ENCODE measurements at regions not wholly inside any gene's neighbourhood (a gene's known extent, or its start where the extent isn't known, plus 50 kb on each side); places are given as distances from the start of the nearest gene placed in this dataset.

DNA sequence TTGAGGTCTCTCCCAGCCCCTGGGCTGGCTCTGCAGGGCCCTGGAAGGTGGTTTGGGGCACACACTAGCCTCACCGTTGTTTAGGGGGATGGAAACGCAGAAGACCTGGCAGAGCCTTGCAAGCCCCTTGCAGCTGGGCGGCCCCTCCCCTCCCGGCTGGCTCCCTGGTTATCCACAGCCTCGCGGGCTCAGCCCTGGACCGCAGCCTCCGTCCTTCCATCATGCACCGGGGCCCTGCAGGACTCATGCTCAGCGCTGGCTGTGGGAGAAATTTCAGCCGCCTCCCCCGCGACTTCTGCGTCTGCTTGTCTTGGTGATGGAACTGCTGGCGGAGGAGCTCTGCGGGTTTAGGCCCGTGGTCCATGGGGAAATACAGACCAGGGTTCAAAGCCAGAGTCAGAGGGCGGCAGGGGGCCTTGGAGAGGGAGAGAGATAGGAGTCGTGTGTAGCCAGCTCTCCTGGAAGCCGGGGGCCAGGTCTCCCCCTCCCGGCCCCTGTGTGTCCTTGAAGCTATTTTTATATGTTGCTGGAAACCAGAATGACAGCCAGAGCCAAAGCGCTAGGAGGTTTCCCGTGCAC lies 75.8 kb upstream of the IER5L start:
- peak overlapping the region; percentile 8 for H3K9ac ChIP-seq (ENCODE audit: insufficient read length, low read depth)
- DNase-seq (ENCODE audit: low read depth, low spot score) = no peak
- H3K4me3 ChIP-seq (ENCODE audit: insufficient read length, low read depth) = no peak overlapping the region
- H3K36me3 ChIP-seq (ENCODE audit: insufficient read depth, insufficient read length, low read length) = no peaks in the 10 kb centered on the region
- H3K9me3 ChIP-seq (ENCODE audit: insufficient read depth, low read length) = peaks cover 9% of the 10 kb centered on the region; the same call in 1 of the 2 replicates
- TF ChIP-seq SUZ12 (IDR thresholded peaks at IDR 0.05; ENCODE audit: extremely low read depth, insufficient read depth, insufficient read length) (no peak), YY1 (IDR thresholded peaks at IDR 0.05; ENCODE audit: insufficient read depth, insufficient read length) (no peak), ZNF274 (IDR thresholded peaks at IDR 0.05; ENCODE audit: low read depth, low read length) (no peak)
- peaks cover 6% of the 10 kb centered on the region for H3K4me1 ChIP-seq (ENCODE audit: insufficient read depth, insufficient read length)
- peaks cover 12% of the 10 kb centered on the region for H3K27me3 ChIP-seq (ENCODE audit: insufficient read depth, insufficient read length)

DNA sequence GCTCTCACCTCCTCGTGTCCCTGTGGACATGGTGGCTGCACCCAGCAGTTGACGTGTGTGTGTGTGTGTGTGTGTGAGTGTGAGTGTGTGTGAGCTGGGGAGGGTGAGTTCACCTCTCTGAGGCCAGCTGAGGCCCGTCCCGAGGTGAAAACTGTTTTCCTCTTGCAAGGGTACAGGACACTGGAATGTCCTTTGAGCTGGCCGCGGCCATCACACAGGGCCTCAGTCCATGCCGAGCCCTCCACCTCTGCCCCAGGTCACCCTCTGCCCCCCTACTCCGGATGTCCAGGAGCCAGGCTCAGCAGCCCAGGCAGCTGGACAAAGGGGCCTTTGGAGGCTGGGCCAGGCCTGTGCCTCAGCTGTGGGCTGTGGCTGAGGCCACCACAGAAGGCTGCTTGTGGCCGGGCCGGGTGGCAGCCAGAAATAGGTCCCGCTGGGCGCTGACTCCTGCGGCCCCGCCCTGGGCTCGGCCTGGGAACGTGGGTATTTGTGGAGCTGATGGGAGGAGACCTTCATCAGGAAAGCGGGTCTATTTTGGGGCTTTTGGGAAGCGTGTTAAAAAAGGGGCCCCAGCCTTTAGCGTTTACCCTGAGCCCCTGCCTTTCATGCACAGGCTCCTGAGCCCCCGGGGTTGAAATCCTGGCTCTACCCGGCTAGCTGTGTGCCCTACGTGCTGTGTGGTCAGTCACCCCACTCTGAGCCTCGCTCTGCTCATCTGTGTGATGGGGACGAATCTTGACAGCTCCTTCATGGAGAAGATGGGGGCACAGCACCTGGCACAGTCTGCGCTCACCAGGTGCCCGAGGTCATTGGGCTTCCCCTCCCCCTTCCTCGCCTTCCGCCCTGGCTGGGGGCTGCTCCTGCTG lies 75.1 kb upstream of the IER5L start:
- no peak for DNase-seq (ENCODE audit: low read depth, low spot score)
- TF ChIP-seq SUZ12 (IDR thresholded peaks at IDR 0.05; ENCODE audit: extremely low read depth, insufficient read depth, insufficient read length) = no peak
- TF ChIP-seq ZNF274 (IDR thresholded peaks at IDR 0.05; ENCODE audit: low read depth, low read length) = no peak
- no peak for TF ChIP-seq YY1 (IDR thresholded peaks at IDR 0.05; ENCODE audit: insufficient read depth, insufficient read length)
- Histone ChIP-seq H3K9ac (ENCODE audit: insufficient read length, low read depth) (peak overlapping the region; percentile 8), H3K36me3 (ENCODE audit: insufficient read depth, insufficient read length, low read length) (no peaks in the 10 kb centered on the region), H3K9me3 (ENCODE audit: insufficient read depth, low read length) (peaks cover 9% of the 10 kb centered on the region; the same call in 1 of the 2 replicates), H3K27me3 (ENCODE audit: insufficient read depth, insufficient read length) (peaks cover 8% of the 10 kb centered on the region), H3K4me3 (ENCODE audit: insufficient read length, low read depth) (no peak overlapping the region), H3K4me1 (ENCODE audit: insufficient read depth, insufficient read length) (peaks cover 6% of the 10 kb centered on the region)

DNA sequence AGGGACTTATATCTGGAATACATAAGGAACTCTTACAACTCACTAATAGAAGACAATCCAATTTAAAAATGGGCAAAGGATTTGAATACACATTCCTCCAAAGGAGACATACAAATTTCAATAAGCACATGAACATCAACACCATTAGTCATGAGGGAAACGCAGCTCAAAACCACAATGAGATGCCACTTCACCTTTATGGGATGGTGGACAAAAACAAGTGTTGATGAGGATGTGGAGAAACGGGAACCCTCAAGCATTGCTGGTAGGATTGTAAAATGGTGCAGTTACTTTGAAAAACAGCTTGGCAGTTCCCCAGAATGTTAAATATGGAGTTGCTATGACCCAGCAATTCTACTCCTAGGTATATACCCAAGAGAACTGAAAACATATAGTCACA lies 72.7 kb upstream of the IER5L start:
- no peak for TF ChIP-seq YY1 (IDR thresholded peaks at IDR 0.05; ENCODE audit: insufficient read depth, insufficient read length)
- TF ChIP-seq SUZ12 (IDR thresholded peaks at IDR 0.05; ENCODE audit: extremely low read depth, insufficient read depth, insufficient read length) = no peak
- TF ChIP-seq ZNF274 (IDR thresholded peaks at IDR 0.05; ENCODE audit: low read depth, low read length) = no peak
- DNase-seq (ENCODE audit: low read depth, low spot score) = no peak
- Histone ChIP-seq H3K36me3 (ENCODE audit: insufficient read depth, insufficient read length, low read length) (no peaks in the 10 kb centered on the region), H3K27me3 (ENCODE audit: insufficient read depth, insufficient read length) (no peaks in the 10 kb centered on the region), H3K4me3 (ENCODE audit: insufficient read length, low read depth) (no peak overlapping the region), H3K9ac (ENCODE audit: insufficient read length, low read depth) (no peak overlapping the region), H3K9me3 (ENCODE audit: insufficient read depth, low read length) (peaks cover 9% of the 10 kb centered on the region; the same call in 1 of the 2 replicates), H3K4me1 (ENCODE audit: insufficient read depth, insufficient read length) (peaks cover 3% of the 10 kb centered on the region)

DNA sequence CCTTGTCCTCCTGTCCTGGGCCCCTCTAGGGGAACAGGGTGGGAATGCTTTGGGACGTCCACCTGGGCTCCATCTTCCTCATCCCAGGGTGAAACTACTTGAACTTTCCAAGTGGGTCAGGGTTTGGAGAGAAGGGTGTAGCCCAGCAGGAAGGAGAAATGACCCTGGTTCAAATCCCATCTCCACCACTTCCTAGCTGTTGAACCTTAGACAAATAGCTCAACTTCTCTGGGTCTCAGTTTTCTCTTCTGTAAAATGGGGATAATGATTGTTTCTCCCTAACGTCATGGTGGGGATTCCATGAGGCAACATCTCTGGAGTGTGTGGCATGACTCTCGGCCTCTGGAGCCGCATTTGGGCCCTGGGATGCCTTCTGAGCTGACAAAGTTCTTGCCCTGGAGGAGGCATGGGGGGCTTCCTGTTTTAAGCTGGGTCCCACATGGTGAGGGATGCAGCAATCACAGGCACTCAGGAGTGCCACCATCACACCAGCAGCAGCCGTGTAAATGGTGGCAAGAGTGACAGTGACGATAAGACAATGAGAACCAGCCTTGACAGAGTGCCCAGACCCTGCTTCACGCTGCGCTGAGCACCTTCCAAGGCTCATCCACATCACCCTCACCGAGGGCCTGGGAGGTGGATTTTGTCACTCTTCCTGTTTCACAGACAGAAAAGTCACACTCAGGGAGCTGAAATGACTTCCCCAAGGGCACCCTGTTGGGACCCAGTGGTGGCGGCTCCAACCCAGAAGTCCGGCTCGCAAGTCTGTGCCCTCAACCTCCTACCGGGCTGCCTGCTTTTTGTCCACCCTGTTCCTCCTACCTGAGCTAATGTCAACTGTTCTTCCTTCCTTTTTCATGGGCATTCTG lies 69.5 kb upstream of the IER5L start:
- TF ChIP-seq SUZ12 (IDR thresholded peaks at IDR 0.05; ENCODE audit: extremely low read depth, insufficient read depth, insufficient read length) (no peak), ZNF274 (IDR thresholded peaks at IDR 0.05; ENCODE audit: low read depth, low read length) (no peak), YY1 (IDR thresholded peaks at IDR 0.05; ENCODE audit: insufficient read depth, insufficient read length) (no peak)
- peaks cover 9% of the 10 kb centered on the region; the same call in 1 of the 2 replicates for H3K9me3 ChIP-seq (ENCODE audit: insufficient read depth, low read length)
- no peak for DNase-seq (ENCODE audit: low read depth, low spot score)
- no peaks in the 10 kb centered on the region for H3K36me3 ChIP-seq (ENCODE audit: insufficient read depth, insufficient read length, low read length)
- no peaks in the 10 kb centered on the region for H3K27me3 ChIP-seq (ENCODE audit: insufficient read depth, insufficient read length)
- H3K4me3 ChIP-seq (ENCODE audit: insufficient read length, low read depth) = no peak overlapping the region
- H3K4me1 ChIP-seq (ENCODE audit: insufficient read depth, insufficient read length) = peaks cover 3% of the 10 kb centered on the region
- no peak overlapping the region for H3K9ac ChIP-seq (ENCODE audit: insufficient read length, low read depth)

DNA sequence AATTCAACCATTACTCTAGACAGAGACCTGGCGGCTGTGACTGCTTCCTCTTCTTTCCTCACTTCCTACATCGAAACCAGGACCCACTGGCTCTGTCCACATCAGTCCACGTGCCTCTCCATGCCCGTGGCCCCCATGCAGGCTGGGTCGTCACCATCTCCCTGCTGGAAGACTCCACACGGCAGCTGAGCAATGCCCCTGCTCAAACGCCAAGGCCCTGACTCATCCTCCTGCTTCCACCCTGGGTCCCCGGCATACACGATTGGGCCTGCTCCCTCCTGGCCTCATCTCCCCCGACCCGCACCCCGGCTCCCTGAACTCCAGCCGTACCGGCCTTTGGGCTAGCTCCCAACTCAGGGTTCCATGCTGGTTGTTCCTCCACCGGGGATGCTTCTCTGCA lies 67.2 kb upstream of the IER5L start:
- no peak for DNase-seq (ENCODE audit: low read depth, low spot score)
- Histone ChIP-seq H3K4me3 (ENCODE audit: insufficient read length, low read depth) (no peak overlapping the region), H3K36me3 (ENCODE audit: insufficient read depth, insufficient read length, low read length) (no peaks in the 10 kb centered on the region), H3K9ac (ENCODE audit: insufficient read length, low read depth) (no peak overlapping the region), H3K27me3 (ENCODE audit: insufficient read depth, insufficient read length) (no peaks in the 10 kb centered on the region), H3K9me3 (ENCODE audit: insufficient read depth, low read length) (peaks cover 9% of the 10 kb centered on the region; the same call in 1 of the 2 replicates), H3K4me1 (ENCODE audit: insufficient read depth, insufficient read length) (peaks cover 3% of the 10 kb centered on the region)
- TF ChIP-seq YY1 (IDR thresholded peaks at IDR 0.05; ENCODE audit: insufficient read depth, insufficient read length) (no peak), SUZ12 (IDR thresholded peaks at IDR 0.05; ENCODE audit: extremely low read depth, insufficient read depth, insufficient read length) (no peak), ZNF274 (IDR thresholded peaks at IDR 0.05; ENCODE audit: low read depth, low read length) (no peak)

DNA sequence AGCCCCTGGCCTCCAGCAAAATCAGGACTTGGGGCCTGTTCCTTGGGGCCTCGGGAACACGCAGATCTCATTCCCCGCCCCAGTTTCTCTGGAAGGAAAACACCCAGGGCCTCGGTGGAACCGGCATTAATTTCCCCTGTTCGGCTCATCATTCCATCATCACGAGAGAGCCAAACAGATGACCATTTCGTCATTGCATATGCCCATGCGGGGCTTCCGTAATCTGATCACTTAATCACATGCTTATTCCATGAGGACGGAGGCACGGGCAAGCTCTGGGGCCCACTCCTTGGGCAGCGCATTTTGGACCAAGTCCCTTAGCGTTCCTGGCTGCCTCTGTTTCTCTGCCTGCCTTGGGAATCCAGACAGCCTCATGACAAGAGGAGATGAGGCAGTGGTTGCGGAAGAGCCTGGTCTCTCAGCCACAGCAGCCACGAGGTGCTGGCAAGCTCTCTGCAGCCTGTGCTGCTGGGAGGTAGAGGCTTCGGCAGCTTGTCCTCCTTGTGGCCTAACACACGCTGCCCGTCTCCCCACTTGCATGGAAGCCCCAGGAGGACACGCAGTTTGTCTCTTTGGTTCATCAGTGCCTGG lies 65.0 kb upstream of the IER5L start:
- H3K36me3 ChIP-seq (ENCODE audit: insufficient read depth, insufficient read length, low read length) = no peaks in the 10 kb centered on the region
- no peaks in the 10 kb centered on the region for H3K27me3 ChIP-seq (ENCODE audit: insufficient read depth, insufficient read length)
- TF ChIP-seq YY1 (IDR thresholded peaks at IDR 0.05; ENCODE audit: insufficient read depth, insufficient read length) (no peak), ZNF274 (IDR thresholded peaks at IDR 0.05; ENCODE audit: low read depth, low read length) (no peak), SUZ12 (IDR thresholded peaks at IDR 0.05; ENCODE audit: extremely low read depth, insufficient read depth, insufficient read length) (no peak)
- DNase-seq (ENCODE audit: low read depth, low spot score) = no peak
- no peaks in the 10 kb centered on the region for H3K9me3 ChIP-seq (ENCODE audit: insufficient read depth, low read length)
- no peak overlapping the region for H3K4me3 ChIP-seq (ENCODE audit: insufficient read length, low read depth)
- H3K4me1 ChIP-seq (ENCODE audit: insufficient read depth, insufficient read length) = peaks cover 4% of the 10 kb centered on the region
- H3K9ac ChIP-seq (ENCODE audit: insufficient read length, low read depth) = no peak overlapping the region
